ENCODE measurements at regions not wholly inside any gene's neighbourhood (a gene's known extent, or its start where the extent isn't known, plus 50 kb on each side); places are given as distances from the start of the nearest gene placed in this dataset.

DNA sequence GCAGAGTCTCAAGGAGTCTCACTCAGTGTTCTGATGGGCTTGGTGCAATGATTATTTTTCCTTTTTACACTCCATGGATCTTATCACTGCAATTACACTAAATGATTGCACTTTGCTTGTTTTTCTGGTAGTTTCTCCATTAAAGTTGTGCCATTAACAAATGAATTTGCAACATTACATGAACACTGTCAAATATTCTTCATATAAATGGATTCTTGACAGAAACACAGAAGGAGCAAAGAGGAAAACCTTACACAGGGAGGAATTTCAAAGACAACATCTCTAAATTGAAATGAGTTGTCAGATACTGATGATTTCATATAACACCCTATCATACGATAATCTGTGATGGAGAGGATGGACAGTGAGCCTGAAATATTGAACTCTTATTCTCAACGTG is 65.4 kb upstream of the CHST9 start:
- ATAC-seq: no peak
- TF ChIP-seq ZNF70 (CRISPR knock-in tag; IDR thresholded peaks at IDR 0.05): no peak
- TF ChIP-seq, protein P1, sequence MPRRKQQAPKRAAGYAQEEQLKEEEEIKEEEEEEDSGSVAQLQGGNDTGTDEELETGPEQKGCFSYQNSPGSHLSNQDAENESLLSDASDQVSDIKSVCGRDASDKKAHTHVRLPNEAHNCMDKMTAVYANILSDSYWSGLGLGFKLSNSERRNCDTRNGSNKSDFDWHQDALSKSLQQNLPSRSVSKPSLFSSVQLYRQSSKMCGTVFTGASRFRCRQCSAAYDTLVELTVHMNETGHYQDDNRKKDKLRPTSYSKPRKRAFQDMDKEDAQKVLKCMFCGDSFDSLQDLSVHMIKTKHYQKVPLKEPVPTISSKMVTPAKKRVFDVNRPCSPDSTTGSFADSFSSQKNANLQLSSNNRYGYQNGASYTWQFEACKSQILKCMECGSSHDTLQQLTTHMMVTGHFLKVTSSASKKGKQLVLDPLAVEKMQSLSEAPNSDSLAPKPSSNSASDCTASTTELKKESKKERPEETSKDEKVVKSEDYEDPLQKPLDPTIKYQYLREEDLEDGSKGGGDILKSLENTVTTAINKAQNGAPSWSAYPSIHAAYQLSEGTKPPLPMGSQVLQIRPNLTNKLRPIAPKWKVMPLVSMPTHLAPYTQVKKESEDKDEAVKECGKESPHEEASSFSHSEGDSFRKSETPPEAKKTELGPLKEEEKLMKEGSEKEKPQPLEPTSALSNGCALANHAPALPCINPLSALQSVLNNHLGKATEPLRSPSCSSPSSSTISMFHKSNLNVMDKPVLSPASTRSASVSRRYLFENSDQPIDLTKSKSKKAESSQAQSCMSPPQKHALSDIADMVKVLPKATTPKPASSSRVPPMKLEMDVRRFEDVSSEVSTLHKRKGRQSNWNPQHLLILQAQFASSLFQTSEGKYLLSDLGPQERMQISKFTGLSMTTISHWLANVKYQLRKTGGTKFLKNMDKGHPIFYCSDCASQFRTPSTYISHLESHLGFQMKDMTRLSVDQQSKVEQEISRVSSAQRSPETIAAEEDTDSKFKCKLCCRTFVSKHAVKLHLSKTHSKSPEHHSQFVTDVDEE (CRISPR knock-in tag; IDR thresholded peaks at IDR 0.05): no peak
- TF ChIP-seq ZFP3 (CRISPR knock-in tag; IDR thresholded peaks at IDR 0.05): no peak
- TF ChIP-seq TOX (CRISPR knock-in tag; IDR thresholded peaks at IDR 0.05; ENCODE audit: borderline replicate concordance): no peak
- no peak for TF ChIP-seq ZNF565 (CRISPR knock-in tag; conservative IDR thresholded peaks at IDR 0.05; ENCODE audit: low read depth)

GRCh38 chr18:27249933-27250332 is 64.8 kb upstream of the CHST9 start:
- TF ChIP-seq ZNF70 (CRISPR knock-in tag; IDR thresholded peaks at IDR 0.05) (no peak), ZNF8 (CRISPR knock-in tag; IDR thresholded peaks at IDR 0.05) (no peak), GLIS3 (CRISPR knock-in tag; IDR thresholded peaks at IDR 0.05) (no peak), CSRNP3 (CRISPR knock-in tag; IDR thresholded peaks at IDR 0.05) (no peak), TCF4 (CRISPR knock-in tag; IDR thresholded peaks at IDR 0.05; ENCODE audit: borderline replicate concordance) (no peak), TOX (CRISPR knock-in tag; IDR thresholded peaks at IDR 0.05; ENCODE audit: borderline replicate concordance) (no peak), SNAI2 (CRISPR knock-in tag; IDR thresholded peaks at IDR 0.05) (no peak), CSDC2 (CRISPR knock-in tag; IDR thresholded peaks at IDR 0.05) (no peak), ZC3H10 (CRISPR knock-in tag; IDR thresholded peaks at IDR 0.05) (no peak)
- TF ChIP-seq, protein P2, sequence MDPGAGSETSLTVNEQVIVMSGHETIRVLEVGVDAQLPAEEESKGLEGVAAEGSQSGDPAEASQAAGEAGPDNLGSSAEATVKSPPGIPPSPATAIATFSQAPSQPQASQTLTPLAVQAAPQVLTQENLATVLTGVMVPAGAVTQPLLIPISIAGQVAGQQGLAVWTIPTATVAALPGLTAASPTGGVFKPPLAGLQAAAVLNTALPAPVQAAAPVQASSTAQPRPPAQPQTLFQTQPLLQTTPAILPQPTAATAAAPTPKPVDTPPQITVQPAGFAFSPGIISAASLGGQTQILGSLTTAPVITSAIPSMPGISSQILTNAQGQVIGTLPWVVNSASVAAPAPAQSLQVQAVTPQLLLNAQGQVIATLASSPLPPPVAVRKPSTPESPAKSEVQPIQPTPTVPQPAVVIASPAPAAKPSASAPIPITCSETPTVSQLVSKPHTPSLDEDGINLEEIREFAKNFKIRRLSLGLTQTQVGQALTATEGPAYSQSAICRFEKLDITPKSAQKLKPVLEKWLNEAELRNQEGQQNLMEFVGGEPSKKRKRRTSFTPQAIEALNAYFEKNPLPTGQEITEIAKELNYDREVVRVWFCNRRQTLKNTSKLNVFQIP (CRISPR knock-in tag; IDR thresholded peaks at IDR 0.05; ENCODE audit: borderline replicate concordance, low read depth): no peak
- TF ChIP-seq, protein P3, sequence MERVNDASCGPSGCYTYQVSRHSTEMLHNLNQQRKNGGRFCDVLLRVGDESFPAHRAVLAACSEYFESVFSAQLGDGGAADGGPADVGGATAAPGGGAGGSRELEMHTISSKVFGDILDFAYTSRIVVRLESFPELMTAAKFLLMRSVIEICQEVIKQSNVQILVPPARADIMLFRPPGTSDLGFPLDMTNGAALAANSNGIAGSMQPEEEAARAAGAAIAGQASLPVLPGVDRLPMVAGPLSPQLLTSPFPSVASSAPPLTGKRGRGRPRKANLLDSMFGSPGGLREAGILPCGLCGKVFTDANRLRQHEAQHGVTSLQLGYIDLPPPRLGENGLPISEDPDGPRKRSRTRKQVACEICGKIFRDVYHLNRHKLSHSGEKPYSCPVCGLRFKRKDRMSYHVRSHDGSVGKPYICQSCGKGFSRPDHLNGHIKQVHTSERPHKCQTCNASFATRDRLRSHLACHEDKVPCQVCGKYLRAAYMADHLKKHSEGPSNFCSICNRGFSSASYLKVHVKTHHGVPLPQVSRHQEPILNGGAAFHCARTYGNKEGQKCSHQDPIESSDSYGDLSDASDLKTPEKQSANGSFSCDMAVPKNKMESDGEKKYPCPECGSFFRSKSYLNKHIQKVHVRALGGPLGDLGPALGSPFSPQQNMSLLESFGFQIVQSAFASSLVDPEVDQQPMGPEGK (CRISPR knock-in tag; IDR thresholded peaks at IDR 0.05; ENCODE audit: borderline replicate concordance): no peak
- TF ChIP-seq, protein P1 (CRISPR knock-in tag; IDR thresholded peaks at IDR 0.05): no peak

DNA sequence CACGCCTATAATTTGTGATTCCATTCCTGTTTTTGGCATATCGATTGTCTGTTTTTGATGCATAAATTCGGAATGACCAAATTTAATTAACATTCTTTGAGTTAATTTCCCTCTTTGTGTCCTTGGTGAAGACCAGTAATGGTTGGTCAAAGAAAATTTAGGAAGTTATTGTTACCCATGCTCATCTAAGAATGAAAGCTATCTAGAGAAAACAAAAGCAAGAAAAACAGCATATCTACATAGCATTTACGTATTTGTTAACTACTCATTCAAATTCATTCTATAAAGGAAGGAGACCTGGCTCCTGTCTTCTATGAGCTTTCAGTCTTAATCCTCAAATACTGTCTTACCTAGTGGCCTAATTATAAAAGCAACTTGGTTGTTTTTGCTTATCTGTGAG is 59.2 kb upstream of the CHST9 start:
- ATAC-seq: no peak
- no peak for TF ChIP-seq ZFP3 (CRISPR knock-in tag; IDR thresholded peaks at IDR 0.05)
- no peak for TF ChIP-seq ZNF8 (CRISPR knock-in tag; IDR thresholded peaks at IDR 0.05)
- no peak for TF ChIP-seq TCF4 (CRISPR knock-in tag; IDR thresholded peaks at IDR 0.05; ENCODE audit: borderline replicate concordance)
- no peak for TF ChIP-seq ARNTL (CRISPR knock-in tag; IDR thresholded peaks at IDR 0.05; ENCODE audit: borderline replicate concordance, low read depth)

More at GRCh38 chr18:27249933-27250332, 64.8 kb upstream of the CHST9 start:
- ATAC-seq: no peak

- ATAC-seq: no peak
- TF ChIP-seq ZFP3 (CRISPR knock-in tag; IDR thresholded peaks at IDR 0.05): no peak
- TF ChIP-seq ZNF8 (CRISPR knock-in tag; IDR thresholded peaks at IDR 0.05): no peak
- TF ChIP-seq, protein P2 (CRISPR knock-in tag; IDR thresholded peaks at IDR 0.05; ENCODE audit: borderline replicate concordance, low read depth): no peak
- no peak for TF ChIP-seq SNAI2 (CRISPR knock-in tag; IDR thresholded peaks at IDR 0.05)
- TF ChIP-seq RARB (CRISPR knock-in tag; IDR thresholded peaks at IDR 0.05): no peak
- no peak for TF ChIP-seq CSRNP3 (CRISPR knock-in tag; IDR thresholded peaks at IDR 0.05)
- no peak for TF ChIP-seq CREB5 (CRISPR knock-in tag; IDR thresholded peaks at IDR 0.05; ENCODE audit: low read depth)
- no peak for TF ChIP-seq GLIS3 (CRISPR knock-in tag; IDR thresholded peaks at IDR 0.05)
- TF ChIP-seq TCF4 (CRISPR knock-in tag; IDR thresholded peaks at IDR 0.05; ENCODE audit: borderline replicate concordance): no peak
- TF ChIP-seq ESRRG (CRISPR knock-in tag; IDR thresholded peaks at IDR 0.05): no peak
Observed at GRCh38 chr18:27242392-27243047, 57.4 kb upstream of the CHST9 start.
